Muscle of arm (tissue), 1 donor: ENCODE measurements at regions not wholly inside any gene's neighbourhood (a gene's known extent, or its start where the extent isn't known, plus 50 kb on each side); places are given as distances from the start of the nearest gene placed in this dataset.

Experiments used
- DNase-seq: peaks from one replicate; pipeline ENCODE4 v3.0.0-alpha.2; 2013

- DNase-seq: peak; percentile 92
These were observed 734.2 kb upstream of the ADAMTS5 start for GRCh38 chr21:27700974-27701614.

- no peak for DNase-seq
These were observed 728.4 kb upstream of the ADAMTS5 start for GRCh38 chr21:27695246-27695645.

GRCh38 chr21:27694667-27695066 lies 727.8 kb upstream of the ADAMTS5 start:
- DNase-seq: no peak

GRCh38 chr21:27693376-27693775 lies 726.5 kb upstream of the ADAMTS5 start:
- DNase-seq: no peak

- DNase-seq: no peak
These were observed 724.6 kb upstream of the ADAMTS5 start for GRCh38 chr21:27691516-27691915.

- no peak for DNase-seq
These were observed 724.1 kb upstream of the ADAMTS5 start for GRCh38 chr21:27691006-27691405.

- peak; percentile 35 for DNase-seq
These were observed 723.5 kb upstream of the ADAMTS5 start for GRCh38 chr21:27690426-27690825.

- no peak for DNase-seq
These were observed 721.9 kb upstream of the ADAMTS5 start for GRCh38 chr21:27688773-27689172.

- no peak for DNase-seq
These were observed 716.4 kb upstream of the ADAMTS5 start for GRCh38 chr21:27683292-27683691.

GRCh38 chr21:27681841-27682240 lies 715.0 kb upstream of the ADAMTS5 start:
- no peak for DNase-seq

- DNase-seq: no peak
These were observed 714.1 kb upstream of the ADAMTS5 start for GRCh38 chr21:27681038-27681437.

GRCh38 chr21:27680181-27680580 lies 713.3 kb upstream of the ADAMTS5 start:
- no peak for DNase-seq

- no peak for DNase-seq
These were observed 711.6 kb upstream of the ADAMTS5 start for GRCh38 chr21:27678511-27678910.

GRCh38 chr21:27677546-27677945 lies 710.7 kb upstream of the ADAMTS5 start:
- no peak for DNase-seq

- no peak for DNase-seq
These were observed 708.4 kb upstream of the ADAMTS5 start for GRCh38 chr21:27675306-27675705.

- peak; percentile 38 for DNase-seq
These were observed 707.2 kb upstream of the ADAMTS5 start for GRCh38 chr21:27674041-27674615.

GRCh38 chr21:27673581-27673980 lies 706.7 kb upstream of the ADAMTS5 start:
- DNase-seq: no peak

GRCh38 chr21:27671207-27671606 lies 704.3 kb upstream of the ADAMTS5 start:
- DNase-seq: no peak

- DNase-seq: no peak
These were observed 686.6 kb upstream of the ADAMTS5 start for GRCh38 chr21:27653481-27653880.

- DNase-seq: no peak
These were observed 682.9 kb upstream of the ADAMTS5 start for GRCh38 chr21:27649762-27650161.

GRCh38 chr21:27649323-27649722 lies 682.4 kb upstream of the ADAMTS5 start:
- DNase-seq: no peak

GRCh38 chr21:27648560-27648959 lies 681.7 kb upstream of the ADAMTS5 start:
- no peak for DNase-seq

- no peak for DNase-seq
These were observed 681.0 kb upstream of the ADAMTS5 start for GRCh38 chr21:27647921-27648320.

- no peak for DNase-seq
These were observed 680.5 kb upstream of the ADAMTS5 start for GRCh38 chr21:27647401-27647800.
